HepG2 (cell line): ENCODE measurements at regions not wholly inside any gene's neighbourhood (a gene's known extent, or its start where the extent isn't known, plus 50 kb on each side); places are given as distances from the start of the nearest gene placed in this dataset.

Source experiments
- ATAC-seq: fragments of 200-7000 bp; cut with Tn5 transposase; 3 replicates; pipeline ENCODE4 v1.9.1; 2020; ENCODE audit warnings: mild to moderate bottlenecking, moderate library complexity
- BruUV-seq: library from RNA; stranded (reverse); fragments of 400-500 nt; replicated peaks from 2 replicates; lab custom pipeline; 2021; lab: Mats Ljungman, UMichigan
- CTCF ChIA-PET: fragments of 300-600 bp; formaldehyde crosslinking; extraction: SDS; loops from one replicate; lab custom pipeline; 2021; ENCODE audit warnings: low total read pairs, inconsistent platforms, low intra/inter-chr PET ratio; lab: Yijun Ruan, JAX
- POLR2A ChIA-PET: fragments of 350-600 bp; sonication (Branson Sonifier 250); formaldehyde crosslinking; loops from one replicate; lab custom pipeline; 2020; ENCODE audit warnings: antibody characterized with exemption, inconsistent platforms; lab: Yijun Ruan, JAX
- DNase-seq: peaks from one replicate; pipeline ENCODE4 v3.0.0-alpha.2; 2015; ENCODE audit warnings: low spot score
- FAIRE-seq: peaks from 3 replicates; lab custom pipeline; 2011; peaks lifted over from hg19 to GRCh38; lab: Jason Lieb, UNC
- H2AFZ ChIP-seq: one replicate; pipeline ENCODE4 v1.6.1; 2011; ENCODE audit warnings: low read length, inconsistent platforms
- H3K27ac ChIP-seq: fragments of 300-600 bp; 3 replicates; pipeline ENCODE4 v1.8.0; 2011; ENCODE audit warnings: mixed run types, mild to moderate bottlenecking, mixed read lengths, low read length, inconsistent platforms; ENCODE audit not compliant: insufficient read depth; ENCODE audit errors: extremely low read length
- H3K27me3 ChIP-seq, 2 experiments: fragments of 200-600 bp in 1 of 2; 2 replicates in 1 of 2; 3 replicates in 1 of 2; pipeline versions ENCODE4 v1.6.0 to v1.8.0; 2011; ENCODE audit warnings: low read length in 2 of 2, mild to moderate bottlenecking in 2 of 2, moderate library complexity in 2 of 2, inconsistent platforms in 1 of 2; ENCODE audit not compliant: insufficient read depth in 2 of 2, control insufficient read depth in 1 of 2
- H3K36me3 ChIP-seq, 2 experiments: fragments of 200-600 bp in 1 of 2; replicated peaks in 1 of 2; 2 replicates in 1 of 2; 3 replicates in 1 of 2; pipeline versions ENCODE4 v1.5.1 to v1.8.0; 2011; ENCODE audit warnings: low read length in 2 of 2, inconsistent platforms in 1 of 2; ENCODE audit not compliant: insufficient read depth in 2 of 2, control insufficient read depth in 1 of 2
- H3K4me1 ChIP-seq: 2 replicates; pipeline ENCODE4 v1.5.1; 2012; ENCODE audit warnings: low read length, inconsistent platforms; ENCODE audit not compliant: insufficient read depth
- H3K4me2 ChIP-seq: 2 replicates; pipeline ENCODE4 v1.6.0; 2011; ENCODE audit warnings: low read depth, low read length, inconsistent platforms
- H3K4me3 ChIP-seq, 3 experiments: fragments of 200-600 bp in 1 of 3; sonication (generic), shearing (Covaris generic) in 1 of 3; replicated peaks in 1 of 3; 2 replicates each; pipeline ENCODE4 v1.5.1; 2011 to 2016; ENCODE audit warnings: low read length in 3 of 3, inconsistent platforms in 2 of 3, low read depth in 2 of 3, mild to moderate bottlenecking in 2 of 3, control low read depth in 1 of 3, mixed read lengths in 1 of 3; ENCODE audit not compliant: insufficient read depth in 1 of 3
- H3K79me2 ChIP-seq: one replicate; pipeline ENCODE4 v1.6.1; 2011; ENCODE audit warnings: low read length, inconsistent platforms; ENCODE audit not compliant: insufficient read depth
- H3K9ac ChIP-seq: 2 replicates; pipeline ENCODE4 v1.6.0; 2011; ENCODE audit warnings: mild to moderate bottlenecking, low read depth, low read length, inconsistent platforms; ENCODE audit not compliant: insufficient read depth
- H3K9me3 ChIP-seq: 2 replicates; pipeline ENCODE4 v1.5.1; 2012; ENCODE audit warnings: mild to moderate bottlenecking, low read length
- H4K20me1 ChIP-seq: 2 replicates; pipeline ENCODE4 v1.6.0; 2011; ENCODE audit warnings: inconsistent platforms, mild to moderate bottlenecking, low read length, moderate library complexity; ENCODE audit not compliant: insufficient read depth
- GATAD1 ChIP-seq: IDR thresholded peaks from 2 replicates; pipeline ENCODE4 v1.6.1; 2016; ENCODE audit warnings: missing genetic modification reagents, missing compliant biosample characterization
- JUN ChIP-seq: sonication (generic); formaldehyde crosslinking; IDR thresholded peaks from 2 replicates; pipeline ENCODE4 v1.4.0; 2020; ENCODE audit warnings: mild to moderate bottlenecking, missing genetic modification reagents
- MIER2 ChIP-seq: IDR thresholded peaks from 2 replicates; pipeline ENCODE4 v1.6.1; 2016; ENCODE audit warnings: missing biosample characterization, missing genetic modification reagents
- PTBP1 ChIP-seq: fragments of 200-400 bp; formaldehyde crosslinking; IDR thresholded peaks from 2 replicates; pipeline ENCODE4 v1.6.1; 2018; ENCODE audit warnings: low read length, low read depth; ENCODE audit not compliant: poor library complexity, severe bottlenecking
- RAD21 ChIP-seq: fragments of 450-650 bp; formaldehyde crosslinking; IDR thresholded peaks from 2 replicates; pipeline ENCODE4 v1.5.0; 2020; ENCODE audit warnings: mild to moderate bottlenecking
- RFX1 ChIP-seq: fragments of 450-650 bp; IDR thresholded peaks from 2 replicates; pipeline ENCODE4 v1.6.1; 2017
- SETDB1 ChIP-seq: sonication (generic); formaldehyde crosslinking; IDR thresholded peaks from 2 replicates; pipeline ENCODE4 v1.5.1; 2020; ENCODE audit warnings: missing genetic modification reagents, mild to moderate bottlenecking, borderline replicate concordance
- ZBTB38 ChIP-seq: sonication (generic); formaldehyde crosslinking; IDR thresholded peaks from 2 replicates; pipeline ENCODE4 v1.5.1; 2020; ENCODE audit warnings: mild to moderate bottlenecking, missing genetic modification reagents
- ZNF737 ChIP-seq: sonication (generic); formaldehyde crosslinking; IDR thresholded peaks from 2 replicates; pipeline ENCODE4 v1.5.0; 2020; ENCODE audit warnings: missing genetic modification reagents, mild to moderate bottlenecking, borderline replicate concordance
- ZNF792 ChIP-seq: IDR thresholded peaks from 2 replicates; pipeline ENCODE4 v1.6.1; 2016
- WGBS: methylation state at CpG from one replicate; pipeline ENCODE4 v1.1.6; 2017; ENCODE audit warnings: low lambda C conversion rate; 5-methylcytosine and 5-hydroxymethylcytosine counted together
- in situ Hi-C: cut with HindIII; loops from 2 replicates; pipeline ENCODE4 v1.10.0; 2017; ENCODE audit warnings: low pct_unique_long_range_greater_than_20kb; ENCODE audit not compliant: extremely low pct_ligation_motif_present
- intact Hi-C: fragments of 100-400 bp; cut with micrococcal nuclease; formaldehyde crosslinking; loops from one replicate; pipeline ENCODE4 v1.10.0; 2022; ENCODE audit not compliant: unreplicated experiment
- TF ChIP-seq, protein P1 (sequence below): sonication (generic); formaldehyde crosslinking; IDR thresholded peaks from 2 replicates; pipeline ENCODE4 v1.8.0; 2022; ENCODE audit warnings: mild to moderate bottlenecking, missing genetic modification reagents
- TF ChIP-seq, protein P2 (sequence below): sonication (generic); formaldehyde crosslinking; IDR thresholded peaks from 2 replicates; pipeline ENCODE4 v1.8.1; 2023; ENCODE audit warnings: mild to moderate bottlenecking, inconsistent platforms, moderate library complexity, missing genetic modification reagents, borderline replicate concordance
- TF ChIP-seq, protein P3 (sequence below): sonication (generic); formaldehyde crosslinking; IDR thresholded peaks from 2 replicates; pipeline ENCODE4 v1.4.0; 2020; ENCODE audit warnings: mild to moderate bottlenecking, missing genetic modification reagents
- TF ChIP-seq, protein P4 (sequence below): sonication (generic); formaldehyde crosslinking; IDR thresholded peaks from 2 replicates; pipeline ENCODE4 v1.8.0; 2022; ENCODE audit warnings: low read depth, missing genetic modification reagents
- TF ChIP-seq, protein P5 (sequence below): IDR thresholded peaks from 2 replicates; pipeline ENCODE4 v1.4.0; 2020; ENCODE audit warnings: mild to moderate bottlenecking, missing genetic modification reagents

DNA sequence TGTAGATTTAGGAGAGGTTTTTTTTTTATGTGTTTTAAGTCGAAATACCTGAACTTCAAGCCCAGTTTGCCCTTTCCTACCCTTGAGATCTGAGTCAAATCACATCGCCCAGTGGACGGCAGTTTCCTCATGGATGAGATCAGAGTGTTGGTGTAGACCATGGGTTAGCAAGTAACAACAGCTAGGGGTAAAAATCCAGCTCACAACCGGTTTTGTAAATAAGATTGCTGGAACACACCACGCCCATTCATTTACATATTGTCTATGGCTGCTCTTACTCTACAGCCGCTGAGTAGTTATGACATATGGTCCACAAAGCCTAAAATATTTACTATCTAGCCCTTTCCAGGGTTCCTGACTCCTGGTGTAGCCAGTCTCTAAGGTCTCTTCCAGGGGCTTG is 158.5 kb upstream of the PLEKHG7 start (continued):
- TF ChIP-seq MIER2 (CRISPR knock-in tag) (no peak), ZBTB38 (CRISPR knock-in tag) (no peak), PTBP1 (no peak), ZNF737 (CRISPR knock-in tag) (no peak), JUN (CRISPR knock-in tag) (no peak)
- TF ChIP-seq, protein P1, sequence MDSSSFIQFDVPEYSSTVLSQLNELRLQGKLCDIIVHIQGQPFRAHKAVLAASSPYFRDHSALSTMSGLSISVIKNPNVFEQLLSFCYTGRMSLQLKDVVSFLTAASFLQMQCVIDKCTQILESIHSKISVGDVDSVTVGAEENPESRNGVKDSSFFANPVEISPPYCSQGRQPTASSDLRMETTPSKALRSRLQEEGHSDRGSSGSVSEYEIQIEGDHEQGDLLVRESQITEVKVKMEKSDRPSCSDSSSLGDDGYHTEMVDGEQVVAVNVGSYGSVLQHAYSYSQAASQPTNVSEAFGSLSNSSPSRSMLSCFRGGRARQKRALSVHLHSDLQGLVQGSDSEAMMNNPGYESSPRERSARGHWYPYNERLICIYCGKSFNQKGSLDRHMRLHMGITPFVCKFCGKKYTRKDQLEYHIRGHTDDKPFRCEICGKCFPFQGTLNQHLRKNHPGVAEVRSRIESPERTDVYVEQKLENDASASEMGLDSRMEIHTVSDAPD (CRISPR knock-in tag), result no peak
- TF ChIP-seq, protein P2, sequence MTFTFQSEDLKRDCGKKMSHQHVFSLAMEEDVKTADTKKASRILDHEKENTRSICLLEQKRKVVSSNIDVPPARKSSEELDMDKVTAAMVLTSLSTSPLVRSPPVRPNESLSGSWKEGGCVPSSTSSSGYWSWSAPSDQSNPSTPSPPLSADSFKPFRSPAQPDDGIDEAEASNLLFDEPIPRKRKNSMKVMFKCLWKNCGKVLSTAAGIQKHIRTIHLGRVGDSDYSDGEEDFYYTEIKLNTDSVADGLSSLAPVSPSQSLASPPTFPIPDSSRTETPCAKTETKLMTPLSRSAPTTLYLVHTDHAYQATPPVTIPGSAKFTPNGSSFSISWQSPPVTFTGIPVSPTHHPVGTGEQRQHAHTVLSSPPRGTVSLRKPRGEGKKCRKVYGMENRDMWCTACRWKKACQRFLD, result no peak

DNA sequence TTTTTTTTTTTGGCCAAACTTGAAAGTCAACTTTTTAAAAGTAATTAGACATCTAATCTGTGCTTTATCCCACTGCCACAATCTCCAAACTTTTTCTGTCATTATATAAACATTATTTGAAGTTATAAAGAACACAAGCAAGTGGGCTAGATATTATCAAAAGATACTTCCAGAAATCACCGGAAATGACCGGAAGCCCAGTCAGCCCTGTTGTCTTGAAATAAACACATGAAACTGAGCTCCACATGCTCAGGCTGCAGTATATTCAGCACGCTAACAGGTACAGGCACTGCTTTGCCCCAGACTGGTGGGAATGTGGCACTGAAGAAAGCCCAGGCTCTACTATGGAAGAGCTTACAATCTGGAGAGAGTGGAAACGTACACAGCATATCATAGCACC is 158.9 kb upstream of the PLEKHG7 start:
- no peak for FAIRE-seq
- no peak overlapping the region for H3K4me2 ChIP-seq
- no peak overlapping the region for H3K9ac ChIP-seq
- no peaks in the 10 kb centered on the region for H3K79me2 ChIP-seq
- intact Hi-C loops (no loop called here), in situ Hi-C loops (no loop called here)
- peak; percentile 74 for ATAC-seq
- ChIA-PET CTCF (no interaction called here), POLR2A (interaction anchor here (1.0 to 2.5 kb wide), 4 partner anchors 38 to 400 kb away, joined by 3 to 17 read pairs (median 6); partner anchors contain the start of gene BTG1)
- no peaks in the 10 kb centered on the region for H3K9me3 ChIP-seq
- H3K27ac ChIP-seq, result peak overlapping the region; percentile 29
- H2AFZ ChIP-seq, result no peak overlapping the region
- BruUV-seq, result no TSS peak
- 59% methylated on average over 4 of the region's 4 CpGs for WGBS
- no peaks in the 10 kb centered on the region for H3K36me3 ChIP-seq
- no peak for DNase-seq
- H3K27me3 ChIP-seq, result no peaks in the 10 kb centered on the region
- no peak overlapping the region for H3K4me3 ChIP-seq
- H3K4me1 ChIP-seq, result peaks cover 32% of the 10 kb centered on the region
- H4K20me1 ChIP-seq, result no peaks in the 10 kb centered on the region
- TF ChIP-seq RFX1 (no peak), ZNF792 (CRISPR knock-in tag) (no peak), SETDB1 (CRISPR knock-in tag) (no peak), GATAD1 (CRISPR knock-in tag) (no peak), RAD21 (no peak)
- TF ChIP-seq, protein P3, sequence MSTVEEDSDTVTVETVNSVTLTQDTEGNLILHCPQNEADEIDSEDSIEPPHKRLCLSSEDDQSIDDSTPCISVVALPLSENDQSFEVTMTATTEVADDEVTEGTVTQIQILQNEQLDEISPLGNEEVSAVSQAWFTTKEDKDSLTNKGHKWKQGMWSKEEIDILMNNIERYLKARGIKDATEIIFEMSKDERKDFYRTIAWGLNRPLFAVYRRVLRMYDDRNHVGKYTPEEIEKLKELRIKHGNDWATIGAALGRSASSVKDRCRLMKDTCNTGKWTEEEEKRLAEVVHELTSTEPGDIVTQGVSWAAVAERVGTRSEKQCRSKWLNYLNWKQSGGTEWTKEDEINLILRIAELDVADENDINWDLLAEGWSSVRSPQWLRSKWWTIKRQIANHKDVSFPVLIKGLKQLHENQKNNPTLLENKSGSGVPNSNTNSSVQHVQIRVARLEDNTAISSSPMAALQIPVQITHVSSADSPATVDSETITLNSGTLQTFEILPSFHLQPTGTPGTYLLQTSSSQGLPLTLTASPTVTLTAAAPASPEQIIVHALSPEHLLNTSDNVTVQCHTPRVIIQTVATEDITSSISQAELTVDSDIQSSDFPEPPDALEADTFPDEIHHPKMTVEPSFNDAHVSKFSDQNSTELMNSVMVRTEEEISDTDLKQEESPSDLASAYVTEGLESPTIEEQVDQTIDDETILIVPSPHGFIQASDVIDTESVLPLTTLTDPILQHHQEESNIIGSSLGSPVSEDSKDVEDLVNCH (CRISPR knock-in tag), result no peak
- TF ChIP-seq, protein P4, sequence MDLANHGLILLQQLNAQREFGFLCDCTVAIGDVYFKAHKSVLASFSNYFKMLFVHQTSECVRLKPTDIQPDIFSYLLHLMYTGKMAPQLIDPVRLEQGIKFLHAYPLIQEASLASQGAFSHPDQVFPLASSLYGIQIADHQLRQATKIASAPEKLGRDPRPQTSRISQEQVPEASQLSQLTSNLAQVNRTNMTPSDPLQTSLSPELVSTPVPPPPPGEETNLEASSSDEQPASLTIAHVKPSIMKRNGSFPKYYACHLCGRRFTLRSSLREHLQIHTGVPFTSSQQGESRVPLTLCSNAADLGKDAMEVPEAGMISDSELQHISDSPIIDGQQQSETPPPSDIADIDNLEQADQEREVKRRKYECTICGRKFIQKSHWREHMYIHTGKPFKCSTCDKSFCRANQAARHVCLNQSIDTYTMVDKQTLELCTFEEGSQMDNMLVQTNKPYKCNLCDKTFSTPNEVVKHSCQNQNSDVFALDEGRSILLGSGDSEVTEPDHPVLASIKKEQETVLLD (CRISPR knock-in tag), result no peak
- TF ChIP-seq, protein P5, sequence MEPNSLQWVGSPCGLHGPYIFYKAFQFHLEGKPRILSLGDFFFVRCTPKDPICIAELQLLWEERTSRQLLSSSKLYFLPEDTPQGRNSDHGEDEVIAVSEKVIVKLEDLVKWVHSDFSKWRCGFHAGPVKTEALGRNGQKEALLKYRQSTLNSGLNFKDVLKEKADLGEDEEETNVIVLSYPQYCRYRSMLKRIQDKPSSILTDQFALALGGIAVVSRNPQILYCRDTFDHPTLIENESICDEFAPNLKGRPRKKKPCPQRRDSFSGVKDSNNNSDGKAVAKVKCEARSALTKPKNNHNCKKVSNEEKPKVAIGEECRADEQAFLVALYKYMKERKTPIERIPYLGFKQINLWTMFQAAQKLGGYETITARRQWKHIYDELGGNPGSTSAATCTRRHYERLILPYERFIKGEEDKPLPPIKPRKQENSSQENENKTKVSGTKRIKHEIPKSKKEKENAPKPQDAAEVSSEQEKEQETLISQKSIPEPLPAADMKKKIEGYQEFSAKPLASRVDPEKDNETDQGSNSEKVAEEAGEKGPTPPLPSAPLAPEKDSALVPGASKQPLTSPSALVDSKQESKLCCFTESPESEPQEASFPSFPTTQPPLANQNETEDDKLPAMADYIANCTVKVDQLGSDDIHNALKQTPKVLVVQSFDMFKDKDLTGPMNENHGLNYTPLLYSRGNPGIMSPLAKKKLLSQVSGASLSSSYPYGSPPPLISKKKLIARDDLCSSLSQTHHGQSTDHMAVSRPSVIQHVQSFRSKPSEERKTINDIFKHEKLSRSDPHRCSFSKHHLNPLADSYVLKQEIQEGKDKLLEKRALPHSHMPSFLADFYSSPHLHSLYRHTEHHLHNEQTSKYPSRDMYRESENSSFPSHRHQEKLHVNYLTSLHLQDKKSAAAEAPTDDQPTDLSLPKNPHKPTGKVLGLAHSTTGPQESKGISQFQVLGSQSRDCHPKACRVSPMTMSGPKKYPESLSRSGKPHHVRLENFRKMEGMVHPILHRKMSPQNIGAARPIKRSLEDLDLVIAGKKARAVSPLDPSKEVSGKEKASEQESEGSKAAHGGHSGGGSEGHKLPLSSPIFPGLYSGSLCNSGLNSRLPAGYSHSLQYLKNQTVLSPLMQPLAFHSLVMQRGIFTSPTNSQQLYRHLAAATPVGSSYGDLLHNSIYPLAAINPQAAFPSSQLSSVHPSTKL (CRISPR knock-in tag), result no peak
